HEK293T (cell line): ENCODE measurements at regions not wholly inside any gene's neighbourhood (a gene's known extent, or its start where the extent isn't known, plus 50 kb on each side); places are given as distances from the start of the nearest gene placed in this dataset.

Source experiments
- ARNT ChIP-seq: fragments of 450-650 bp; IDR thresholded peaks from 2 replicates; pipeline ENCODE4 v1.6.1; 2017; ENCODE audit warnings: mild to moderate bottlenecking
- BHLHE40 ChIP-seq: fragments of 450-650 bp; IDR thresholded peaks from 2 replicates; pipeline ENCODE4 v1.6.1; 2016; ENCODE audit warnings: mild to moderate bottlenecking, moderate library complexity, borderline replicate concordance
- ELF4 ChIP-seq: fragments of 450-650 bp; IDR thresholded peaks from 2 replicates; pipeline ENCODE4 v1.6.1; 2017; ENCODE audit warnings: antibody characterized with exemption
- FOXA1 ChIP-seq: fragments of 450-650 bp; IDR thresholded peaks from 2 replicates; pipeline ENCODE4 v1.6.1; 2016; ENCODE audit warnings: mild to moderate bottlenecking
- FOXK2 ChIP-seq: fragments of 450-650 bp; IDR thresholded peaks from 2 replicates; pipeline ENCODE4 v1.6.1; 2016; ENCODE audit warnings: mild to moderate bottlenecking
- FOXM1 ChIP-seq: fragments of 450-650 bp; IDR thresholded peaks from 2 replicates; pipeline ENCODE4 v1.6.1; 2017; ENCODE audit warnings: mild to moderate bottlenecking, borderline replicate concordance
- L3MBTL2 ChIP-seq: fragments of 450-650 bp; conservative IDR thresholded peaks from 2 replicates; pipeline ENCODE4 v1.6.1; 2016; ENCODE audit warnings: mild to moderate bottlenecking
- NFRKB ChIP-seq: fragments of 450-650 bp; IDR thresholded peaks from 2 replicates; pipeline ENCODE4 v1.6.1; 2016; ENCODE audit warnings: mild to moderate bottlenecking, moderate library complexity
- SP1 ChIP-seq: fragments of 450-650 bp; IDR thresholded peaks from 2 replicates; pipeline ENCODE4 v1.6.1; 2017
- SUZ12 ChIP-seq: fragments of 450-650 bp; IDR thresholded peaks from 2 replicates; pipeline ENCODE4 v1.6.1; 2016; ENCODE audit warnings: mild to moderate bottlenecking
- ZNF384 ChIP-seq: fragments of 450-650 bp; IDR thresholded peaks from 2 replicates; pipeline ENCODE4 v1.6.1; 2016
- TF ChIP-seq, protein P1 (sequence below): fragments of 450-650 bp; IDR thresholded peaks from 2 replicates; pipeline ENCODE4 v1.6.1; 2016

DNA sequence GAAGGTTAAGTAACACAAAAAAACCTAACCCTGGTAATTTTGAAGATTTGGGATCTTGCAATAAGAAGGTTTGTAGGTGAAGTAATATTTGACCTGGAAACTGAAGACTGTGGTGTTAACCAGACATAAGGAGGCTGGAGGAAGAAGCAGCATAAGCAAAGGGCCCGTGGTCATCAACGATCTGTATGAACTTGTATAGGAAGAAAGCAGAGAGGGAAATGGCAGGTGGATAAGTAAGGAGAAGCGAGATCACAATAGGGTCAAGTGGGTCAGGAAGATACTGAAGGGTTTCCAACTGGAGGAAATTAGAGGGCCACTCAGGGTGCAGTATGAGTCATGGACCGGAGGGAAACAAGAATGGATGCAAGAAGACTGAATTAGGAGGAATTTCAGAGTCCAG lies 103.8 kb upstream of the SORBS2 start:
- TF ChIP-seq, protein P1, sequence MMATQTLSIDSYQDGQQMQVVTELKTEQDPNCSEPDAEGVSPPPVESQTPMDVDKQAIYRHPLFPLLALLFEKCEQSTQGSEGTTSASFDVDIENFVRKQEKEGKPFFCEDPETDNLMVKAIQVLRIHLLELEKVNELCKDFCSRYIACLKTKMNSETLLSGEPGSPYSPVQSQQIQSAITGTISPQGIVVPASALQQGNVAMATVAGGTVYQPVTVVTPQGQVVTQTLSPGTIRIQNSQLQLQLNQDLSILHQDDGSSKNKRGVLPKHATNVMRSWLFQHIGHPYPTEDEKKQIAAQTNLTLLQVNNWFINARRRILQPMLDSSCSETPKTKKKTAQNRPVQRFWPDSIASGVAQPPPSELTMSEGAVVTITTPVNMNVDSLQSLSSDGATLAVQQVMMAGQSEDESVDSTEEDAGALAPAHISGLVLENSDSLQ = no peak
- TF ChIP-seq FOXK2 (no peak), L3MBTL2 (no peak), ZNF384 (no peak), SP1 (no peak), FOXA1 (no peak), FOXM1 (no peak), ARNT (no peak), SUZ12 (no peak), BHLHE40 (no peak), ELF4 (no peak), NFRKB (no peak)
